Endothelial cell of hepatic sinusoid (primary cell): ENCODE measurements at regions not wholly inside any gene's neighbourhood (a gene's known extent, or its start where the extent isn't known, plus 50 kb on each side); places are given as distances from the start of the nearest gene placed in this dataset.

ENCODE experiments used
- in situ Hi-C: cut with HindIII; loops from 2 replicates; pipeline ENCODE4 v1.10.0; 2017; ENCODE audit warnings: low sequenced_read_pairs

GRCh38 chr2:237213315-237214022 is 127.8 kb downstream of the COPS8 start:
- in situ Hi-C loops = no loop called here

- in situ Hi-C loops = no loop called here
These were observed 128.5 kb downstream of the COPS8 start for GRCh38 chr2:237214030-237214675.

GRCh38 chr2:237214963-237215362 is 129.3 kb downstream of the COPS8 start:
- in situ Hi-C loops = no loop called here

GRCh38 chr2:237217995-237218616 is 132.4 kb downstream of the COPS8 start:
- in situ Hi-C loops = no loop called here

GRCh38 chr2:237218756-237219155 is 133.1 kb downstream of the COPS8 start:
- in situ Hi-C loops = no loop called here

GRCh38 chr2:237219826-237220225 is 134.1 kb downstream of the COPS8 start:
- in situ Hi-C loops = no loop called here

GRCh38 chr2:237221443-237221842 is 135.8 kb downstream of the COPS8 start:
- in situ Hi-C loops = no loop called here

- in situ Hi-C loops = no loop called here
These were observed 136.5 kb downstream of the COPS8 start for GRCh38 chr2:237222178-237222577.

- in situ Hi-C loops = no loop called here
These were observed 136.9 kb downstream of the COPS8 start for GRCh38 chr2:237222601-237223041.

GRCh38 chr2:237223201-237223861 is 137.6 kb downstream of the COPS8 start:
- in situ Hi-C loops = no loop called here

- in situ Hi-C loops = no loop called here
These were observed 141.5 kb downstream of the COPS8 start for GRCh38 chr2:237227190-237227589.

- in situ Hi-C loops = no loop called here
These were observed 142.0 kb downstream of the COPS8 start for GRCh38 chr2:237227592-237228280.

GRCh38 chr2:237228281-237228625 is 142.6 kb downstream of the COPS8 start:
- in situ Hi-C loops = no loop called here

GRCh38 chr2:237229905-237230304 is 144.2 kb downstream of the COPS8 start:
- in situ Hi-C loops = loop anchor here (10.0 kb wide), 1 partner anchor 65 kb away; no protein-coding TSS in a partner anchor

- in situ Hi-C loops = loop anchor here (10.0 kb wide), 1 partner anchor 64 kb away; no protein-coding TSS in a partner anchor
These were observed 144.7 kb downstream of the COPS8 start for GRCh38 chr2:237230355-237230754.

- in situ Hi-C loops = loop anchor here (10.0 kb wide), 1 partner anchor 63 kb away; no protein-coding TSS in a partner anchor
These were observed 145.9 kb downstream of the COPS8 start for GRCh38 chr2:237231593-237231992.

GRCh38 chr2:237232166-237232565 is 146.5 kb downstream of the COPS8 start:
- in situ Hi-C loops = loop anchor here (10.0 kb wide), 1 partner anchor 63 kb away; no protein-coding TSS in a partner anchor

- in situ Hi-C loops = loop anchor here (10.0 kb wide), 1 partner anchor 61 kb away; no protein-coding TSS in a partner anchor
These were observed 148.6 kb downstream of the COPS8 start for GRCh38 chr2:237234268-237234667.

GRCh38 chr2:237235383-237236095 is 149.8 kb downstream of the COPS8 start:
- in situ Hi-C loops = loop anchor here (5.0 to 10.0 kb wide), 2 partner anchors 59 to 97 kb away; no protein-coding TSS in a partner anchor

- in situ Hi-C loops = loop anchor here (5.0 to 10.0 kb wide), 2 partner anchors 59 to 96 kb away; no protein-coding TSS in a partner anchor
These were observed 150.5 kb downstream of the COPS8 start for GRCh38 chr2:237236188-237236587.
